ENCODE measurements at regions not wholly inside any gene's neighbourhood (a gene's known extent, or its start where the extent isn't known, plus 50 kb on each side); places are given as distances from the start of the nearest gene placed in this dataset.

- TF ChIP-seq CTCF (IDR thresholded peaks at IDR 0.05) (no peak), POLR2A (IDR thresholded peaks at IDR 0.05) (no peak)
- no peak overlapping the region for H3K4me3 ChIP-seq
- H3K27me3 ChIP-seq, result no peaks in the 10 kb centered on the region
- no peaks in the 10 kb centered on the region for H3K9me3 ChIP-seq
- H3K4me1 ChIP-seq, result no peaks in the 10 kb centered on the region
- no peaks in the 10 kb centered on the region for H3K36me3 ChIP-seq
- WGBS, 2 donors, result 56 to 68% methylated on average over 2 of the region's 2 CpGs
- DNase-seq, result no peak
- intact Hi-C loops (cut with DNase I), result no loop called here
- no peak overlapping the region for H3K27ac ChIP-seq
These were observed 549.8 kb upstream of the AGTR1 start for GRCh38 chr3:148147903-148148302.

GRCh38 chr3:148149556-148149955, 548.1 kb upstream of the AGTR1 start:
- H3K4me1 ChIP-seq, result no peaks in the 10 kb centered on the region
- no peaks in the 10 kb centered on the region for H3K9me3 ChIP-seq
- H3K36me3 ChIP-seq, result no peaks in the 10 kb centered on the region
- H3K27me3 ChIP-seq, result no peaks in the 10 kb centered on the region
- 63 to 76% methylated on average over 2 of the region's 2 CpGs for WGBS, 2 donors
- no peak for TF ChIP-seq CTCF (IDR thresholded peaks at IDR 0.05)
- intact Hi-C loops (cut with DNase I), result no loop called here
- no peak overlapping the region for H3K27ac ChIP-seq
- no peak overlapping the region for H3K4me3 ChIP-seq
- no peak for DNase-seq

GRCh38 chr3:148150141-148150540, 547.6 kb upstream of the AGTR1 start:
- WGBS, 2 donors, result 64 to 68% methylated on average over 2 of the region's 2 CpGs
- no peak for TF ChIP-seq CTCF (IDR thresholded peaks at IDR 0.05)
- no peak for TF ChIP-seq POLR2A (IDR thresholded peaks at IDR 0.05)
- intact Hi-C loops (cut with DNase I), result no loop called here

GRCh38 chr3:148158210-148158609, 539.5 kb upstream of the AGTR1 start:
- intact Hi-C loops (cut with DNase I), result no loop called here
- Histone ChIP-seq H3K4me3 (no peak overlapping the region), H3K9me3 (no peaks in the 10 kb centered on the region), H3K4me1 (no peaks in the 10 kb centered on the region), H3K27me3 (no peaks in the 10 kb centered on the region), H3K36me3 (no peaks in the 10 kb centered on the region), H3K27ac (no peak overlapping the region)
- no peak for DNase-seq
- TF ChIP-seq CTCF (IDR thresholded peaks at IDR 0.05), result no peak
- TF ChIP-seq POLR2A (IDR thresholded peaks at IDR 0.05), result no peak
- 53 to 55% methylated on average over 3 of the region's 3 CpGs for WGBS, 2 donors

More at GRCh38 chr3:148150141-148150540, 547.6 kb upstream of the AGTR1 start:
- no peak for DNase-seq
- Histone ChIP-seq H3K4me1 (no peaks in the 10 kb centered on the region), H3K36me3 (no peaks in the 10 kb centered on the region), H3K27ac (no peak overlapping the region), H3K27me3 (no peaks in the 10 kb centered on the region), H3K9me3 (no peaks in the 10 kb centered on the region), H3K4me3 (no peak overlapping the region)

GRCh38 chr3:148162132-148162531, 535.6 kb upstream of the AGTR1 start:
- Histone ChIP-seq H3K4me1 (no peaks in the 10 kb centered on the region), H3K9me3 (no peaks in the 10 kb centered on the region), H3K27ac (no peak overlapping the region), H3K36me3 (no peaks in the 10 kb centered on the region), H3K27me3 (no peaks in the 10 kb centered on the region), H3K4me3 (no peak overlapping the region)
- WGBS, 2 donors, result 45 to 57% methylated on average over 2 of the region's 2 CpGs
- DNase-seq, result no peak
- intact Hi-C loops (cut with DNase I), result no loop called here
- TF ChIP-seq POLR2A (IDR thresholded peaks at IDR 0.05), result no peak
- TF ChIP-seq CTCF (IDR thresholded peaks at IDR 0.05), result no peak

Measured in esophagus squamous epithelium (tissue), 5 donors.